HepG2 (cell line): ENCODE measurements at regions not wholly inside any gene's neighbourhood (a gene's known extent, or its start where the extent isn't known, plus 50 kb on each side); places are given as distances from the start of the nearest gene placed in this dataset.

Experiments used
- ATAC-seq: fragments of 200-7000 bp; cut with Tn5 transposase; 3 replicates; pipeline ENCODE4 v1.9.1; 2020; ENCODE audit warnings: mild to moderate bottlenecking, moderate library complexity
- BruUV-seq: library from RNA; stranded (reverse); fragments of 400-500 nt; replicated peaks from 2 replicates; lab custom pipeline; 2021; lab: Mats Ljungman, UMichigan
- CTCF ChIA-PET: fragments of 300-600 bp; formaldehyde crosslinking; extraction: SDS; loops from one replicate; lab custom pipeline; 2021; ENCODE audit warnings: low total read pairs, inconsistent platforms, low intra/inter-chr PET ratio; lab: Yijun Ruan, JAX
- POLR2A ChIA-PET: fragments of 350-600 bp; sonication (Branson Sonifier 250); formaldehyde crosslinking; loops from one replicate; lab custom pipeline; 2020; ENCODE audit warnings: antibody characterized with exemption, inconsistent platforms; lab: Yijun Ruan, JAX
- DNase-seq: peaks from one replicate; pipeline ENCODE4 v3.0.0-alpha.2; 2015; ENCODE audit warnings: low spot score
- FAIRE-seq: peaks from 3 replicates; lab custom pipeline; 2011; peaks lifted over from hg19 to GRCh38; lab: Jason Lieb, UNC
- H2AFZ ChIP-seq: one replicate; pipeline ENCODE4 v1.6.1; 2011; ENCODE audit warnings: low read length, inconsistent platforms
- H3K27ac ChIP-seq: fragments of 300-600 bp; 3 replicates; pipeline ENCODE4 v1.8.0; 2011; ENCODE audit warnings: mixed run types, mild to moderate bottlenecking, mixed read lengths, low read length, inconsistent platforms; ENCODE audit not compliant: insufficient read depth; ENCODE audit errors: extremely low read length
- H3K27me3 ChIP-seq, 2 experiments: fragments of 200-600 bp in 1 of 2; 2 replicates in 1 of 2; 3 replicates in 1 of 2; pipeline versions ENCODE4 v1.6.0 to v1.8.0; 2011; ENCODE audit warnings: low read length in 2 of 2, mild to moderate bottlenecking in 2 of 2, moderate library complexity in 2 of 2, inconsistent platforms in 1 of 2; ENCODE audit not compliant: insufficient read depth in 2 of 2, control insufficient read depth in 1 of 2
- H3K36me3 ChIP-seq, 2 experiments: fragments of 200-600 bp in 1 of 2; replicated peaks in 1 of 2; 2 replicates in 1 of 2; 3 replicates in 1 of 2; pipeline versions ENCODE4 v1.5.1 to v1.8.0; 2011; ENCODE audit warnings: low read length in 2 of 2, inconsistent platforms in 1 of 2; ENCODE audit not compliant: insufficient read depth in 2 of 2, control insufficient read depth in 1 of 2
- H3K4me1 ChIP-seq: 2 replicates; pipeline ENCODE4 v1.5.1; 2012; ENCODE audit warnings: low read length, inconsistent platforms; ENCODE audit not compliant: insufficient read depth
- H3K4me2 ChIP-seq: 2 replicates; pipeline ENCODE4 v1.6.0; 2011; ENCODE audit warnings: low read depth, low read length, inconsistent platforms
- H3K4me3 ChIP-seq, 3 experiments: fragments of 200-600 bp in 1 of 3; sonication (generic), shearing (Covaris generic) in 1 of 3; replicated peaks in 1 of 3; 2 replicates each; pipeline ENCODE4 v1.5.1; 2011 to 2016; ENCODE audit warnings: low read length in 3 of 3, inconsistent platforms in 2 of 3, low read depth in 2 of 3, mild to moderate bottlenecking in 2 of 3, control low read depth in 1 of 3, mixed read lengths in 1 of 3; ENCODE audit not compliant: insufficient read depth in 1 of 3
- H3K79me2 ChIP-seq: one replicate; pipeline ENCODE4 v1.6.1; 2011; ENCODE audit warnings: low read length, inconsistent platforms; ENCODE audit not compliant: insufficient read depth
- H3K9ac ChIP-seq: 2 replicates; pipeline ENCODE4 v1.6.0; 2011; ENCODE audit warnings: mild to moderate bottlenecking, low read depth, low read length, inconsistent platforms; ENCODE audit not compliant: insufficient read depth
- H3K9me3 ChIP-seq: 2 replicates; pipeline ENCODE4 v1.5.1; 2012; ENCODE audit warnings: mild to moderate bottlenecking, low read length
- H4K20me1 ChIP-seq: 2 replicates; pipeline ENCODE4 v1.6.0; 2011; ENCODE audit warnings: inconsistent platforms, mild to moderate bottlenecking, low read length, moderate library complexity; ENCODE audit not compliant: insufficient read depth
- PATZ1 ChIP-seq: sonication (generic); formaldehyde crosslinking; IDR thresholded peaks from 2 replicates; pipeline ENCODE4 v1.4.0; 2020; ENCODE audit warnings: missing genetic modification reagents
- RFX5 ChIP-seq: IDR thresholded peaks from 2 replicates; pipeline ENCODE4 v1.6.1; 2011; ENCODE audit warnings: low read depth, low read length, improper control_type of control experiment
- STAG1 ChIP-seq: sonication (generic); formaldehyde crosslinking; IDR thresholded peaks from 2 replicates; pipeline ENCODE4 v1.4.0; 2020; ENCODE audit warnings: missing genetic modification reagents
- ZNF224 ChIP-seq: sonication (generic); formaldehyde crosslinking; IDR thresholded peaks from 2 replicates; pipeline ENCODE4 v1.5.0; 2020; ENCODE audit warnings: mild to moderate bottlenecking, missing genetic modification reagents
- ZNF576 ChIP-seq: sonication (generic); formaldehyde crosslinking; IDR thresholded peaks from 2 replicates; pipeline ENCODE4 v1.4.0; 2020; ENCODE audit warnings: mild to moderate bottlenecking, missing genetic modification reagents
- ZSCAN12 ChIP-seq: sonication (generic); formaldehyde crosslinking; IDR thresholded peaks from 2 replicates; pipeline ENCODE4 v1.9.0; 2021; ENCODE audit warnings: mild to moderate bottlenecking, missing genetic modification reagents
- WGBS: methylation state at CpG from one replicate; pipeline ENCODE4 v1.1.6; 2017; ENCODE audit warnings: low lambda C conversion rate; 5-methylcytosine and 5-hydroxymethylcytosine counted together
- in situ Hi-C: cut with HindIII; loops from 2 replicates; pipeline ENCODE4 v1.10.0; 2017; ENCODE audit warnings: low pct_unique_long_range_greater_than_20kb; ENCODE audit not compliant: extremely low pct_ligation_motif_present
- intact Hi-C: fragments of 100-400 bp; cut with micrococcal nuclease; formaldehyde crosslinking; loops from one replicate; pipeline ENCODE4 v1.10.0; 2022; ENCODE audit not compliant: unreplicated experiment

- no TSS peak for BruUV-seq
- intact Hi-C loops: no loop called here
- FAIRE-seq: no peak
These were observed 155.5 kb upstream of the TMPO start for GRCh38 chr12:98359856-98360255.

GRCh38 chr12:98360401-98360800, 155.0 kb upstream of the TMPO start:
- no peaks in the 10 kb centered on the region for H3K36me3 ChIP-seq
- H3K4me2 ChIP-seq: no peak overlapping the region
- no peak overlapping the region for H3K9ac ChIP-seq
- 0% methylated on average over 3 of the region's 3 CpGs for WGBS
- H3K9me3 ChIP-seq: no peaks in the 10 kb centered on the region
- CTCF ChIA-PET: no interaction called here
- no peak overlapping the region for H3K4me3 ChIP-seq
- intact Hi-C loops: no loop called here
- DNase-seq: no peak
- no peaks in the 10 kb centered on the region for H4K20me1 ChIP-seq
- no peaks in the 10 kb centered on the region for H3K4me1 ChIP-seq
- H3K79me2 ChIP-seq: no peaks in the 10 kb centered on the region
- in situ Hi-C loops: no loop called here
- POLR2A ChIA-PET: no interaction called here
- no peak overlapping the region for H2AFZ ChIP-seq
- no peak for ATAC-seq
- no TSS peak for BruUV-seq
- H3K27me3 ChIP-seq: no peaks in the 10 kb centered on the region; a peak in 1 of 5 replicates
- no peak overlapping the region for H3K27ac ChIP-seq
- FAIRE-seq: no peak
- TF ChIP-seq ZNF224 (no peak), STAG1 (CRISPR knock-in tag) (no peak), ZNF576 (no peak), PATZ1 (CRISPR knock-in tag) (no peak)

More at GRCh38 chr12:98359856-98360255, 155.5 kb upstream of the TMPO start:
- no peaks in the 10 kb centered on the region for H3K36me3 ChIP-seq
- POLR2A ChIA-PET: no interaction called here
- H2AFZ ChIP-seq: no peak overlapping the region
- 5% methylated on average over 4 of the region's 6 CpGs for WGBS
- no peaks in the 10 kb centered on the region for H3K4me1 ChIP-seq
- H3K79me2 ChIP-seq: no peaks in the 10 kb centered on the region
- no peaks in the 10 kb centered on the region for H4K20me1 ChIP-seq
- CTCF ChIA-PET: no interaction called here
- H3K4me3 ChIP-seq: no peak overlapping the region
- no peak for ATAC-seq
- H3K27ac ChIP-seq: no peak overlapping the region
- TF ChIP-seq ZSCAN12 (no peak), RFX5 (no peak)
- DNase-seq: no peak
- in situ Hi-C loops: no loop called here
- H3K27me3 ChIP-seq: no peaks in the 10 kb centered on the region; a peak in 1 of 5 replicates
- no peak overlapping the region for H3K9ac ChIP-seq
- H3K4me2 ChIP-seq: no peak overlapping the region
- no peaks in the 10 kb centered on the region for H3K9me3 ChIP-seq
